IMR-90 (cell line): ENCODE measurements at regions not wholly inside any gene's neighbourhood (a gene's known extent, or its start where the extent isn't known, plus 50 kb on each side); places are given as distances from the start of the nearest gene placed in this dataset.

Source experiments
- ATAC-seq: fragments of 200-7000 bp; cut with Tn5 transposase; 2 replicates; pipeline ENCODE4 v1.9.1; 2020; ENCODE audit warnings: low read depth, mild to moderate bottlenecking, moderate library complexity
- BruUV-seq: library from RNA; stranded (reverse); fragments of 400-500 nt; replicated peaks from 2 replicates; lab custom pipeline; 2021; lab: Mats Ljungman, UMichigan
- CTCF ChIA-PET: fragments of 300-600 bp; formaldehyde crosslinking; extraction: SDS; loops from one replicate; lab custom pipeline; 2021; ENCODE audit warnings: antibody characterized with exemption; lab: Yijun Ruan, JAX
- POLR2A ChIA-PET: fragments of 300-600 bp; sonication (Branson Sonifier 250); formaldehyde crosslinking; loops from one replicate; lab custom pipeline; 2022; ENCODE audit warnings: antibody characterized with exemption; ENCODE audit not compliant: unreplicated experiment; lab: Charles Lee
- DNase-seq: peaks from one replicate; pipeline ENCODE4 v3.0.0; 2013
- H2AFZ ChIP-seq: replicated peaks from 2 replicates; pipeline ENCODE3; 2013; ENCODE audit warnings: low read length, mild to moderate bottlenecking; ENCODE audit not compliant: poor library complexity
- H2AK5ac ChIP-seq: 2 replicates; pipeline ENCODE4 v1.6.1; 2013; ENCODE audit warnings: low read depth, low read length, inconsistent platforms
- H2AK9ac ChIP-seq: replicated peaks from 2 replicates; pipeline ENCODE3; 2013; ENCODE audit warnings: mild to moderate bottlenecking, low read depth, low read length, moderate library complexity; ENCODE audit not compliant: poor library complexity
- H2BK120ac ChIP-seq: 2 replicates; pipeline ENCODE4 v1.6.1; 2013; ENCODE audit warnings: low read depth, low read length, inconsistent platforms
- H2BK15ac ChIP-seq: 3 replicates; pipeline ENCODE4 v1.6.1; 2013; ENCODE audit warnings: low read depth, low read length, inconsistent platforms
- H2BK20ac ChIP-seq: 2 replicates; pipeline ENCODE4 v1.6.1; 2013; ENCODE audit warnings: low read depth, mild to moderate bottlenecking, inconsistent platforms, low read length, moderate library complexity
- H2BK5ac ChIP-seq: 2 replicates; pipeline ENCODE4 v1.6.1; 2013; ENCODE audit warnings: mild to moderate bottlenecking, low read depth, low read length, inconsistent platforms; ENCODE audit not compliant: poor library complexity, severe bottlenecking
- H3K14ac ChIP-seq: replicated peaks from 2 replicates; pipeline ENCODE4 v1.6.1; 2013; ENCODE audit warnings: low read depth, low read length, inconsistent platforms
- H3K18ac ChIP-seq: 2 replicates; pipeline ENCODE4 v1.6.1; 2013; ENCODE audit warnings: low read depth, low read length, control low read depth
- H3K23ac ChIP-seq: 2 replicates; pipeline ENCODE4 v1.6.1; 2013; ENCODE audit warnings: low read depth, low read length, inconsistent platforms
- H3K27ac ChIP-seq: 2 replicates; pipeline ENCODE4 v1.5.1; 2013; ENCODE audit warnings: mild to moderate bottlenecking, control low read depth, low read length; ENCODE audit not compliant: insufficient read depth
- H3K27me3 ChIP-seq: 2 replicates; pipeline ENCODE4 v1.6.1; 2013; ENCODE audit warnings: low read length; ENCODE audit not compliant: control insufficient read depth, insufficient read depth
- H3K36me3 ChIP-seq: 2 replicates; pipeline ENCODE4 v1.6.1; 2013; ENCODE audit warnings: low read length, mixed read lengths; ENCODE audit not compliant: control insufficient read depth, insufficient read depth
- H3K4ac ChIP-seq: 2 replicates; pipeline ENCODE4 v1.6.1; 2013; ENCODE audit warnings: low read depth, low read length, inconsistent platforms
- H3K4me1 ChIP-seq: 2 replicates; pipeline ENCODE4 v1.6.1; 2013; ENCODE audit warnings: low read length, mixed read lengths; ENCODE audit not compliant: control insufficient read depth, insufficient read depth
- H3K4me2 ChIP-seq: 2 replicates; pipeline ENCODE4 v1.6.1; 2013; ENCODE audit warnings: low read depth, mild to moderate bottlenecking, control low read depth, low read length, moderate library complexity
- H3K4me3 ChIP-seq: 2 replicates; pipeline ENCODE4 v1.5.1; 2013; ENCODE audit warnings: low read depth, mild to moderate bottlenecking, control low read depth, low read length, moderate library complexity; ENCODE audit not compliant: insufficient read depth
- H3K56ac ChIP-seq: 2 replicates; pipeline ENCODE4 v1.6.1; 2013; ENCODE audit warnings: low read length, inconsistent platforms; ENCODE audit not compliant: insufficient read depth; ENCODE audit errors: extremely low read depth
- H3K79me1 ChIP-seq, 2 experiments: 2 replicates each; pipeline ENCODE4 v1.6.1; 2013; ENCODE audit warnings: low read length in 2 of 2, inconsistent platforms in 1 of 2, low read depth in 1 of 2
- H3K9ac ChIP-seq: 2 replicates; pipeline ENCODE4 v1.6.1; 2013; ENCODE audit warnings: low read depth, low read length, control low read depth
- H3K9me1 ChIP-seq: 2 replicates; pipeline ENCODE4 v1.6.1; 2013; ENCODE audit warnings: low read length, inconsistent platforms; ENCODE audit not compliant: insufficient read depth
- H3K9me3 ChIP-seq: 2 replicates; pipeline ENCODE4 v1.6.1; 2013; ENCODE audit warnings: low read length; ENCODE audit not compliant: control insufficient read depth, insufficient read depth
- H4K20me1 ChIP-seq: 2 replicates; pipeline ENCODE4 v1.6.1; 2013; ENCODE audit warnings: low read length, inconsistent platforms; ENCODE audit not compliant: insufficient read depth
- H4K5ac ChIP-seq: 2 replicates; pipeline ENCODE4 v1.6.1; 2013; ENCODE audit warnings: mild to moderate bottlenecking, low read depth, low read length, control low read depth
- H4K8ac ChIP-seq, 2 experiments: 2 replicates each; pipeline ENCODE4 v1.6.1; 2013; ENCODE audit warnings: low read depth in 2 of 2, low read length in 2 of 2, control low read depth in 1 of 2, inconsistent platforms in 1 of 2
- H4K91ac ChIP-seq: 2 replicates; pipeline ENCODE4 v1.6.1; 2013; ENCODE audit warnings: low read depth, low read length, inconsistent platforms; ENCODE audit not compliant: insufficient read depth
- BHLHE40 ChIP-seq: fragments of 150-350 bp; IDR thresholded peaks from 2 replicates; pipeline ENCODE4 v1.6.1; 2016; ENCODE audit warnings: mild to moderate bottlenecking, low read depth, low read length
- CEBPB ChIP-seq: IDR thresholded peaks from 2 replicates; pipeline ENCODE4 v1.6.1; 2012; ENCODE audit warnings: low read depth, low read length, improper control_type of control experiment
- CHD1 ChIP-seq: IDR thresholded peaks from 2 replicates; pipeline ENCODE4 v1.6.1; 2012; ENCODE audit warnings: low read depth, low read length, improper control_type of control experiment
- CTCF ChIP-seq: conservative IDR thresholded peaks from 2 replicates; pipeline ENCODE4 v1.5.1; 2012; ENCODE audit warnings: mild to moderate bottlenecking, low read depth, low read length, improper control_type of control experiment
- ELK1 ChIP-seq: fragments of 150-350 bp; IDR thresholded peaks from 2 replicates; pipeline ENCODE4 v1.6.1; 2016; ENCODE audit warnings: low read depth, mild to moderate bottlenecking, low read length, moderate library complexity, borderline replicate concordance
- FOS ChIP-seq: fragments of 150-350 bp; IDR thresholded peaks from 2 replicates; pipeline ENCODE4 v1.6.1; 2016; ENCODE audit warnings: low read depth, low read length
- MAZ ChIP-seq: IDR thresholded peaks from 2 replicates; pipeline ENCODE4 v1.6.1; 2012; ENCODE audit warnings: low read depth, mild to moderate bottlenecking, low read length, improper control_type of control experiment, moderate library complexity, borderline replicate concordance
- MXI1 ChIP-seq: IDR thresholded peaks from 2 replicates; pipeline ENCODE4 v1.6.1; 2012; ENCODE audit warnings: low read depth, mild to moderate bottlenecking, low read length, moderate library complexity, borderline replicate concordance
- NFE2L2 ChIP-seq: fragments of 150-350 bp; IDR thresholded peaks from 2 replicates; pipeline ENCODE4 v1.6.1; 2016; ENCODE audit warnings: low read depth, mild to moderate bottlenecking, low read length
- POLR2A ChIP-seq: IDR thresholded peaks from 2 replicates; pipeline ENCODE4 v1.6.1; 2012; ENCODE audit warnings: mild to moderate bottlenecking, low read depth, low read length
- RCOR1 ChIP-seq: IDR thresholded peaks from 2 replicates; pipeline ENCODE4 v1.6.1; 2012; ENCODE audit warnings: mild to moderate bottlenecking, low read length, improper control_type of control experiment; ENCODE audit not compliant: insufficient replicate concordance
- RFX5 ChIP-seq: IDR thresholded peaks from 2 replicates; pipeline ENCODE4 v1.8.0; 2012; ENCODE audit warnings: low read depth, mild to moderate bottlenecking, low read length, moderate library complexity
- SMC3 ChIP-seq: fragments of 150-350 bp; IDR thresholded peaks from 2 replicates; pipeline ENCODE4 v1.6.1; 2016; ENCODE audit warnings: low read depth, mild to moderate bottlenecking, antibody characterized with exemption, low read length, moderate library complexity
- USF2 ChIP-seq: fragments of 150-350 bp; IDR thresholded peaks from 2 replicates; pipeline ENCODE4 v1.6.1; 2017; ENCODE audit warnings: mild to moderate bottlenecking, antibody characterized with exemption, low read length, low read depth
- dilution Hi-C: fragments of 300-500 bp; cut with HindIII; formaldehyde crosslinking; loops from one replicate; pipeline ENCODE4 v1.14.3; 2018; ENCODE audit warnings: low sequenced_read_pairs; ENCODE audit not compliant: unreplicated experiment
- in situ Hi-C: fragments of 300-500 bp; cut with MboI; formaldehyde crosslinking; loops from 3 replicates; pipeline ENCODE4 v1.14.3; 2019; ENCODE audit warnings: low sequenced_read_pairs, inconsistent platforms, mixed read lengths
- intact Hi-C: fragments of 100-400 bp; cut with micrococcal nuclease; formaldehyde crosslinking; loops from 2 replicates; pipeline ENCODE4 v1.10.0; 2022

DNA sequence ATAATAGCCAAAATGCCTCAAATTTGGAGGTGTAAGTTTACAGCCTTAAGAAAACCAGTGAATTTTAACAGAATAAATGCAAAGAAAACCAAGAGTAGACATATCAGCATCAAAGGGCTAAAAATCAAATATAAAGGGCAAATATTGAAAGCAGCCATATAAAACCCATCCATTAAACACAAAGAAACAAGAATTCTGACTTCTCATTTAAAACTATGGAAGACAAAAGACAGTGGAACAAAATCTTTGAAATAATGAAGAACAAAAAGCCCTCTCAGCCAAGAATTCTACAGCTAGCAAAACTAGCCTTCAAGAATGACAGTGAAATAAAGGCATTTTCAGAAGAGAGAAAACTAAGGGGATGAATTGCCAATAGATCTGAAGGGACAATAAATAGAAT, 91.3 kb upstream of the FST start:
- Histone ChIP-seq H3K4me3 (no peak overlapping the region), H3K56ac (no peak overlapping the region), H3K4me2 (no peak overlapping the region), H2BK5ac (no peak overlapping the region), H3K9me1 (no peaks in the 10 kb centered on the region), H2AK5ac (no peak overlapping the region), H2AFZ (no peak overlapping the region), H3K4ac (no peak overlapping the region), H3K23ac (no peak overlapping the region), H2BK15ac (no peak overlapping the region), H4K20me1 (no peaks in the 10 kb centered on the region), H2BK20ac (no peak overlapping the region), H3K4me1 (peaks cover 2% of the 10 kb centered on the region; the same call in 1 of the 2 replicates), H3K36me3 (no peaks in the 10 kb centered on the region), H4K91ac (no peak overlapping the region), H2AK9ac (no peak overlapping the region), H2BK120ac (no peak overlapping the region), H4K5ac (no peak overlapping the region), H3K79me1 (no peaks in the 10 kb centered on the region), H3K9ac (no peak overlapping the region), H3K9me3 (peaks cover 4% of the 10 kb centered on the region; the same call in 1 of the 2 replicates), H3K14ac (no peak overlapping the region), H3K18ac (no peak overlapping the region), H4K8ac (no peak overlapping the region), H3K27ac (no peak overlapping the region), H3K27me3 (no peaks in the 10 kb centered on the region)
- dilution Hi-C loops, result no loop called here
- DNase-seq (no peak), ATAC-seq (no peak)
- no peak for TF ChIP-seq CEBPB
- no peak for TF ChIP-seq CTCF
- no peak for TF ChIP-seq FOS
- no peak for TF ChIP-seq MXI1
- TF ChIP-seq NFE2L2, result no peak
- no peak for TF ChIP-seq USF2
- no peak for TF ChIP-seq BHLHE40
- TF ChIP-seq MAZ, result no peak
- TF ChIP-seq POLR2A, result no peak
- no peak for TF ChIP-seq ELK1
- no peak for TF ChIP-seq CHD1
- no peak for TF ChIP-seq SMC3
- no peak for TF ChIP-seq RCOR1
- no peak for TF ChIP-seq RFX5
- in situ Hi-C loops, result no loop called here
- CTCF ChIA-PET, result no interaction called here
- intact Hi-C loops, result no loop called here
- POLR2A ChIA-PET, result no interaction called here
- BruUV-seq, result no TSS peak
